Activated CD8-positive, alpha-beta memory T cell treated with anti-CD3 and anti-CD28 coated beads for 36 hours (primary cell): ENCODE measurements at regions not wholly inside any gene's neighbourhood (a gene's known extent, or its start where the extent isn't known, plus 50 kb on each side); places are given as distances from the start of the nearest gene placed in this dataset.

Experiments
- CTCF ChIA-PET: fragments of 350-600 bp; sonication (Branson Sonifier 250); formaldehyde crosslinking; loops from one replicate; lab custom pipeline; 2021; ENCODE audit warnings: antibody characterized with exemption; lab: Charles Lee
- POLR2A ChIA-PET: fragments of 350-600 bp; sonication (Branson Sonifier 250); formaldehyde crosslinking; loops from one replicate; lab custom pipeline; 2021; ENCODE audit warnings: antibody characterized with exemption; lab: Charles Lee

DNA sequence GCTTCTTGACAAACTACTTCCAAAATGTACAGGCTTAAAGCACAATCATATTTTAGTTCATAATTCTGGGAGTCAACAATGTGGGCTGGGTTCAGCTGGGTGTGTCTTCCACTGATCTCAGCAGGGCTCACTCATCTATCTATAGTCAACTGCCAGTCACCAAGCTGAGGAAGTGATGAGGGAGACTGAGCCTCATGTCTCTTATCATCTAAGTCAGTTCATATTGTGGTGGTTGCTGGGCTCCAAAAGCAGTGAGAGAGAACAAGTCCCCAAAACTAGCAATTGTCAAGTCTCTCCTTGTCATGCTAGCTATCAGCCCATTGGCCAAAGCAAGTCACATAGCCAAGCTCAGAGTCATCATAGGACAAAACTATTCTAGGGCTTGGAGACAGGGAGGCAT lies 465.9 kb upstream of the ARID1B start:
- ChIA-PET CTCF (no interaction called here), POLR2A (no interaction called here)

DNA sequence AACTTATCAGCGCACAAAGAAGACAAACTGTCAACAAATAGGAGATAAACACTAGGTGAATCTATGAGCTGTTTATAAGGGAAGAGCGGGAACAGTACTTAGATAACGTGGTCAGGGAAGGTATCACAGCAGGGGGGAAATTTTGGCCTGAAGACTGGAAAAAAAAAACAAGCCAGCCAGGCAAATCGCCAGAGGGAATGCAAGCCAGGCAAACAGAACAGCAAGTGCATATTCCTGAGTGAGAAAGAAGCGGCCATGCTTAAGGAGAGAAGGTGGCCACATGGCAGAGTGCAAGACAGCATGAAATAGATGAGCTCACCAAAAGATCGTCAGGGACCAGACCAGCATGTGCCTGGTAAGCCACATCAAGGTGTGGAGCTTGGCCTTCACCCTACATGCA lies 466.5 kb upstream of the ARID1B start:
- ChIA-PET CTCF (no interaction called here), POLR2A (no interaction called here)

- POLR2A ChIA-PET: no interaction called here
- CTCF ChIA-PET: no interaction called here
Observed at GRCh38 chr6:156309017-156309416, 468.2 kb upstream of the ARID1B start.

- ChIA-PET CTCF (no interaction called here), POLR2A (no interaction called here)
Observed at GRCh38 chr6:156308604-156309003, 468.6 kb upstream of the ARID1B start.

DNA sequence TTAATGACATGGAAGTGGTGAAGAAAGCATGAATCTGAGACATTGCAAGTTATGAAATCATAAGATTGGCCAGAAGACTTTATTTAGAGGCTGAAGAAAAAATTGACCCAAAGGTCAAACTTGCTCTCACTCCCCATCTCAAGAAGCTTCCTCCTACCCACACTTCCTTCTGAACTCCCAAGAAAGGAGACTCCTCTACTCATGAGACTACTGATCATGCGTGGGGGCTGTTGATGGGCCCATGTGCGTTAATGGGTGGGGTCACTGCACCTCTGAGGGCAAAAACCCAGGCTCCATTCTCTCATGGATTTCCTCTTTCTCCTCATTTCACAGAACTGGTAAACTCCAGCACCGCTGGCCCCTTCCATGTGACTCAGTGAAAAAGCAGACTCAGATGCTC lies 470.6 kb upstream of the ARID1B start:
- POLR2A ChIA-PET: no interaction called here

GRCh38 chr6:156283091-156283490 lies 494.1 kb upstream of the ARID1B start:
- POLR2A ChIA-PET: no interaction called here
- CTCF ChIA-PET: no interaction called here

More for the DNA sequence above, 470.6 kb upstream of the ARID1B start:
- CTCF ChIA-PET: no interaction called here

- CTCF ChIA-PET: no interaction called here
- POLR2A ChIA-PET: no interaction called here
Observed at GRCh38 chr6:156282087-156282486, 495.1 kb upstream of the ARID1B start.

- ChIA-PET POLR2A (no interaction called here), CTCF (no interaction called here)
Observed at GRCh38 chr6:156281266-156281665, 495.9 kb upstream of the ARID1B start.

GRCh38 chr6:156280065-156280464 lies 497.1 kb upstream of the ARID1B start:
- POLR2A ChIA-PET: no interaction called here
- CTCF ChIA-PET: no interaction called here

- CTCF ChIA-PET: no interaction called here
- POLR2A ChIA-PET: no interaction called here
Observed at GRCh38 chr6:156279261-156279969, 497.8 kb upstream of the ARID1B start.

DNA sequence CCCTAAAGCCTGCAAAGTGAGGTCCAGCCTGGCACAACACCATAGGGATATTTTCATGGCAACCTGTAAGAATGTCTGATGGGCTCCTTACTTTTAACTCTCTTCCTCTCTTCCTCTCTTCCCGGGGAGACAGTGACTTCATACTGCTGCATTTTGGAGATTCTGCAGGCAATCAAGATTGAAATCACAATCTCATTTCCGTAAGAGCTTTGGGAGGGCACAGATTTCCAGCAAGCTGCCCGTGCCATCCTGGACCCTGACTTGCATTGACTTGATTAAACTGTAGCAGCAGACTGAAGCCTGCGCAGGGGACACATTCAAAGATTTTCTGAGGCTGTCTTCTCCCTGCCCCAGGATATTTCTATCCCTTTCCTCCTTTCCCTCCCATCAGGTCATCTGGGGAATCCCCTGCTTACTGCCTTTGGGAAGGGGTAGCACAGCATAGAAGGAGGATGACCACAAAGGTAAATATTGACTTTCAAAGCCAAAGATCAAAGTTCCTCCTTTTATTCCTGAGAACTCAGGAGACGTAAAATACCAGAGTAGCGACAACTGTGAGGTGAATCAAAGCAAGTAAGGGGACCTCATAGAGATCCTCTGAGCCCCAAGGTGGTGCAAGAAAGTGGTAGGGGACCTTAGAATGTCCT lies 504.0 kb upstream of the ARID1B start:
- ChIA-PET POLR2A (no interaction called here), CTCF (no interaction called here)

GRCh38 chr6:156269751-156270369 lies 507.3 kb upstream of the ARID1B start:
- POLR2A ChIA-PET: no interaction called here

GRCh38 chr6:156268849-156269248 lies 508.3 kb upstream of the ARID1B start:
- CTCF ChIA-PET: no interaction called here
- POLR2A ChIA-PET: no interaction called here

More at GRCh38 chr6:156269751-156270369, 507.3 kb upstream of the ARID1B start:
- CTCF ChIA-PET: no interaction called here

DNA sequence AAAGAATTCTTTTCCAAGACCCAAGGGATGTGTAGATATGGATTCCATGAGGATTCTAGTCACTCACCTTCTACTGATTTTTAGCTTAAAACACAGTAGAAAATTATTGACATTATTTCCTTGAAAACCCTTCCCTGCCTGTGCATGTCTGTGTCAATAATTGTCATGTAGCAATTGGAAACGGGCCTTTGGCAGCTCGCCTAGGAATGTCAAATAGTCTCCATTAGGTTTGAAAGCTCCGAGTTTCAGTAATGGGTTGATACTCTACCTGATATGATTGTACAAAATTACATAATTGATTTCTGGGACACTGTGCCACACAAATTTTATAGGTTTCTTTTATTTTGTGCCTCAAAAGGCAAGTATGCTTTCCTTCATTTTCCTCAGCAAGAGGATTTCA lies 515.2 kb upstream of the ARID1B start:
- POLR2A ChIA-PET: no interaction called here
- CTCF ChIA-PET: no interaction called here

GRCh38 chr6:156260815-156261214 lies 516.4 kb upstream of the ARID1B start:
- CTCF ChIA-PET: no interaction called here
- POLR2A ChIA-PET: no interaction called here

DNA sequence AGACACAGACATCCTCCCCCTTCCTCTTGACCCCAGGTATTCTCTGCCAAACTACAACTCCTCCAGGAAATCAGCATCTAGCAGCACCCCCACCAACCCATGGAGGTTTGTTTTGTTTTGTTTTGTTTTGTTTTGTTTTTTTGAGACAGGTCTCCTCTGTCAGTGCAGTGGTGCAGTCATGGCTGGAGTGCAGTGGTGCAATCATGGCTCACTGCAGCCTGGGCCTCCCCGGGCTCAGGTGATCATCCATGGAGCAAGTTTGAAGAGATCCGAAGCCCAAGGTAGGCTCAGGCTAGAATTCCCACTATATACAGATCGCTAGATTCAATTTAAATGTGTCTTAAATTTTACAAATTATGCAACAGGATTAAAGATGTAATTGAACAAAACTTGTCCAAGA lies 518.2 kb upstream of the ARID1B start:
- ChIA-PET CTCF (no interaction called here), POLR2A (no interaction called here)

DNA sequence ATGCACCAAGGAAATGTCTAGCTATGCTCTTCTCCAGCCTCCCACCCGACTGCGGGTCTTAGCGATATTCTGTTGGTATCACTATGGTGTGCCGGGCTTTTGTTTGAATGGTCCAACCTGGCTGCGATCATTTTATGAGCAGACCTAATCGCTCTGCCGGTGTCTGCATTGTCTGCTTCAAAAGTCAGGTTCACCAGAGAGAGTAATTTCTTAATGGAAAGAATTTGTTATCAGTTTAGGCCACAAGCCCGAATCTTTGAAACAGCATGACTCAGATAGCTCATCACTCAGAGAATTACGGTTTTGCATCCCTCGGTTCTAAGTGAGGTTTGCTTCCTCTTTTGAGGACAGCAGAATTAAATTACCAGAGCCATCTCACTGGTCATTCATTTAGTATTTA lies 521.0 kb upstream of the ARID1B start:
- POLR2A ChIA-PET: no interaction called here
- CTCF ChIA-PET: interaction anchor here (0.7 kb wide), 1 partner anchor 531 kb away, joined by 5 read pairs; no protein-coding TSS in a partner anchor

DNA sequence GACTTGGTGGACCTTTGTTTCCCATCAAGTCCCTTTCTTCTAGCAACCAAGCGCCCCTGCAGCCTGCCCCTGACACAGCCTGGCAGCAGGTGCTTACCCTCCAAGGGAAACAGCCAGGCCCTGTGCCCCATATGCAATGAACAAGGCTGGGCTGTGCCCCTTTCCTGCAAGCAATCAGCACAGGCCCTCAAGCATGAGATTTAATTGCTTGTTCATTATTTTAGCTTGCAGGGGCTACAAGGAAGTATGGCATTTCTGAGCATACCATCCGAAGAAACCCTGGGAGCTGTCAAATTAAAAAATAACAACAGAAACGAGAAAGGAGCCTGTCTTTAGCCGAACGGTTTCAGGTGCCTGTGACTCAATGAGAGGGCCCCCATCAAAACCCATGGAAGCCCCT lies 522.9 kb upstream of the ARID1B start:
- CTCF ChIA-PET: no interaction called here

GRCh38 chr6:156250593-156250992 lies 526.6 kb upstream of the ARID1B start:
- POLR2A ChIA-PET: no interaction called here
- CTCF ChIA-PET: no interaction called here

More for the DNA sequence above, 522.9 kb upstream of the ARID1B start:
- POLR2A ChIA-PET: no interaction called here

- ChIA-PET CTCF (no interaction called here), POLR2A (no interaction called here)
Observed at GRCh38 chr6:156242206-156242605, 535.0 kb upstream of the ARID1B start.
